ENCODE measurements at regions not wholly inside any gene's neighbourhood (a gene's known extent, or its start where the extent isn't known, plus 50 kb on each side); places are given as distances from the start of the nearest gene placed in this dataset.
"Not testable (repeated sequence)": the region's sequence is repeated elsewhere in the genome, so short reads cannot be mapped to it uniquely, and the experiment has no call there.

DNA sequence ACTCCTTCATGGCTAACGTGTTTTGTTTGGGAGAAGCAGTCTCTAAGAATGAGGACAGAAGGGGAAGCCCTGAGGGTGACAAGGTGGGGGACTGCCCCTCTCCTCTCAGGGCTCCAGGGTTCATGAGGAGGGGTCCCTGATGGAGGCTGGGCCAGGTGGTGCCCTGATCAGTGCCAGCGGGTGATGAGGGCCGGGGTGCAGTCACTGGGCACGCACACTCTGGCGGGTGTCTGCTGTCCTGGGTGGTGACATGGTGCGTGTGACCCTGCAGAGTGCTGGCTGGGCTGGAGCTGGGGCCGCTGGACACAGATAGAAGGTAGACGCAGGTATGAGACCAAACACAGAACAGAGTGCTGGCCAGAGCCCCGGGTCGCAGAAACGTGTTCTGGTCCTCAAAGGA lies 118.5 kb downstream of the ZNF479 start:
- TF ChIP-seq POLR2A (IDR thresholded peaks at IDR 0.05) = not testable (repeated sequence)
- TF ChIP-seq, protein P1, sequence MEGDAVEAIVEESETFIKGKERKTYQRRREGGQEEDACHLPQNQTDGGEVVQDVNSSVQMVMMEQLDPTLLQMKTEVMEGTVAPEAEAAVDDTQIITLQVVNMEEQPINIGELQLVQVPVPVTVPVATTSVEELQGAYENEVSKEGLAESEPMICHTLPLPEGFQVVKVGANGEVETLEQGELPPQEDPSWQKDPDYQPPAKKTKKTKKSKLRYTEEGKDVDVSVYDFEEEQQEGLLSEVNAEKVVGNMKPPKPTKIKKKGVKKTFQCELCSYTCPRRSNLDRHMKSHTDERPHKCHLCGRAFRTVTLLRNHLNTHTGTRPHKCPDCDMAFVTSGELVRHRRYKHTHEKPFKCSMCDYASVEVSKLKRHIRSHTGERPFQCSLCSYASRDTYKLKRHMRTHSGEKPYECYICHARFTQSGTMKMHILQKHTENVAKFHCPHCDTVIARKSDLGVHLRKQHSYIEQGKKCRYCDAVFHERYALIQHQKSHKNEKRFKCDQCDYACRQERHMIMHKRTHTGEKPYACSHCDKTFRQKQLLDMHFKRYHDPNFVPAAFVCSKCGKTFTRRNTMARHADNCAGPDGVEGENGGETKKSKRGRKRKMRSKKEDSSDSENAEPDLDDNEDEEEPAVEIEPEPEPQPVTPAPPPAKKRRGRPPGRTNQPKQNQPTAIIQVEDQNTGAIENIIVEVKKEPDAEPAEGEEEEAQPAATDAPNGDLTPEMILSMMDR (IDR thresholded peaks at IDR 0.05) = not testable (repeated sequence)
